ENCODE measurements at regions not wholly inside any gene's neighbourhood (a gene's known extent, or its start where the extent isn't known, plus 50 kb on each side); places are given as distances from the start of the nearest gene placed in this dataset.

- no peak for TF ChIP-seq CTCF (IDR thresholded peaks at IDR 0.05 in 2 of 3, conservative IDR thresholded peaks at IDR 0.05 in 1 of 3; ENCODE audit: borderline replicate concordance in 1 of 3, insufficient read depth in 1 of 3, low read depth in 2 of 3, low read length in 2 of 3)
- no peak for TF ChIP-seq ZFX (IDR thresholded peaks at IDR 0.05)
- no peak for TF ChIP-seq ZNF274 (IDR thresholded peaks at IDR 0.05; ENCODE audit: low read depth, low read length)
- TF ChIP-seq MAX (IDR thresholded peaks at IDR 0.05), result no peak
- no peak for TF ChIP-seq YY1 (IDR thresholded peaks at IDR 0.05; ENCODE audit: extremely low read depth, insufficient replicate concordance, low read depth, low read length)
- TF ChIP-seq EZH2 (IDR thresholded peaks at IDR 0.05), result no peak
- TF ChIP-seq CEBPB (IDR thresholded peaks at IDR 0.05; ENCODE audit: low read depth), result no peak
- no peak for TF ChIP-seq POLR2A (IDR thresholded peaks at IDR 0.05; ENCODE audit: borderline replicate concordance, extremely low read depth, insufficient read depth, insufficient read length)
Measured at GRCh38 chr13:73157031-73157430, 98.2 kb downstream of the KLF5 start.

Data from HCT116 (cell line).